Activated naive CD4-positive, alpha-beta T cell treated with anti-CD3 and anti-CD28 coated beads, Interleukin-2, amount 10 ng/mL, durations not matched to agents 7 days and 5 days (primary cell): ENCODE measurements at regions not wholly inside any gene's neighbourhood (a gene's known extent, or its start where the extent isn't known, plus 50 kb on each side); places are given as distances from the start of the nearest gene placed in this dataset.

Experiments used
- CTCF ChIA-PET: fragments of 350-600 bp; sonication (Branson Sonifier 250); formaldehyde crosslinking; loops from one replicate; lab custom pipeline; 2021; ENCODE audit warnings: antibody characterized with exemption; lab: Charles Lee
- DNase-seq: peaks from one replicate; pipeline ENCODE4 v3.0.0-alpha.2; 2020
- H3K27ac Mint-ChIP-seq: one replicate; pipeline ENCODE4 v1.8.0; 2021; ENCODE audit warnings: mild to moderate bottlenecking, moderate library complexity, mixed read lengths
- H3K27me3 Mint-ChIP-seq: one replicate; pipeline ENCODE4 v1.8.0; 2021; ENCODE audit warnings: mild to moderate bottlenecking, mixed read lengths
- H3K36me3 Mint-ChIP-seq: one replicate; pipeline ENCODE4 v1.8.0; 2021; ENCODE audit warnings: mixed read lengths
- H3K4me1 Mint-ChIP-seq: one replicate; pipeline ENCODE4 v1.8.0; 2021; ENCODE audit warnings: mixed read lengths
- H3K4me3 Mint-ChIP-seq: one replicate; pipeline ENCODE4 v1.8.0; 2021; ENCODE audit warnings: mild to moderate bottlenecking, moderate library complexity, mixed read lengths
- H3K9me3 Mint-ChIP-seq: one replicate; pipeline ENCODE4 v1.8.0; 2021; ENCODE audit warnings: mixed read lengths

- Mint-ChIP-seq H3K36me3 (no peaks in the 10 kb centered on the region), H3K4me1 (no peaks in the 10 kb centered on the region), H3K27me3 (no peaks in the 10 kb centered on the region), H3K27ac (no peak overlapping the region), H3K9me3 (no peaks in the 10 kb centered on the region), H3K4me3 (no peak overlapping the region)
- CTCF ChIA-PET = no interaction called here
- DNase-seq = no peak
Measured at GRCh38 chr4:165709516-165709915, 163.5 kb upstream of the TLL1 start.

- H3K4me3 Mint-ChIP-seq = no peak overlapping the region
Measured at GRCh38 chr4:165709973-165710526, 163.0 kb upstream of the TLL1 start.

GRCh38 chr4:165711436-165711835 lies 161.6 kb upstream of the TLL1 start:
- CTCF ChIA-PET = no interaction called here
- no peaks in the 10 kb centered on the region for H3K27me3 Mint-ChIP-seq

More at GRCh38 chr4:165709973-165710526, 163.0 kb upstream of the TLL1 start:
- H3K27ac Mint-ChIP-seq = no peak overlapping the region
- H3K27me3 Mint-ChIP-seq = no peaks in the 10 kb centered on the region
- no peaks in the 10 kb centered on the region for H3K36me3 Mint-ChIP-seq
- H3K4me1 Mint-ChIP-seq = no peaks in the 10 kb centered on the region
- H3K9me3 Mint-ChIP-seq = no peaks in the 10 kb centered on the region
- CTCF ChIA-PET = no interaction called here
- no peak for DNase-seq

GRCh38 chr4:165711912-165712311 lies 161.1 kb upstream of the TLL1 start:
- CTCF ChIA-PET = no interaction called here
- no peak overlapping the region for H3K27ac Mint-ChIP-seq

More at GRCh38 chr4:165711436-165711835, 161.6 kb upstream of the TLL1 start:
- no peaks in the 10 kb centered on the region for H3K4me1 Mint-ChIP-seq
- DNase-seq = no peak
- H3K36me3 Mint-ChIP-seq = no peaks in the 10 kb centered on the region
- H3K27ac Mint-ChIP-seq = no peak overlapping the region
- no peak overlapping the region for H3K4me3 Mint-ChIP-seq
- no peaks in the 10 kb centered on the region for H3K9me3 Mint-ChIP-seq

GRCh38 chr4:165714650-165715049 lies 158.4 kb upstream of the TLL1 start:
- no peak overlapping the region for H3K4me3 Mint-ChIP-seq
- no peak overlapping the region for H3K27ac Mint-ChIP-seq
- CTCF ChIA-PET = interaction anchor here (0.7 kb wide), 1 partner anchor 206 kb away, joined by 3 read pairs; no protein-coding TSS in a partner anchor
- H3K4me1 Mint-ChIP-seq = no peaks in the 10 kb centered on the region
- no peaks in the 10 kb centered on the region for H3K9me3 Mint-ChIP-seq
- no peaks in the 10 kb centered on the region for H3K27me3 Mint-ChIP-seq
- H3K36me3 Mint-ChIP-seq = no peaks in the 10 kb centered on the region
- DNase-seq = no peak

More at GRCh38 chr4:165711912-165712311, 161.1 kb upstream of the TLL1 start:
- no peaks in the 10 kb centered on the region for H3K27me3 Mint-ChIP-seq
- no peaks in the 10 kb centered on the region for H3K36me3 Mint-ChIP-seq
- H3K4me3 Mint-ChIP-seq = no peak overlapping the region
- H3K4me1 Mint-ChIP-seq = no peaks in the 10 kb centered on the region
- no peak for DNase-seq
- H3K9me3 Mint-ChIP-seq = no peaks in the 10 kb centered on the region

- Mint-ChIP-seq H3K4me1 (no peaks in the 10 kb centered on the region), H3K4me3 (no peak overlapping the region), H3K27me3 (no peaks in the 10 kb centered on the region), H3K36me3 (no peaks in the 10 kb centered on the region), H3K9me3 (no peaks in the 10 kb centered on the region), H3K27ac (no peak overlapping the region)
- DNase-seq = no peak
- CTCF ChIA-PET = interaction anchor here (0.7 kb wide), 1 partner anchor 207 kb away, joined by 3 read pairs; no protein-coding TSS in a partner anchor
Measured at GRCh38 chr4:165715211-165715610, 157.8 kb upstream of the TLL1 start.

- Mint-ChIP-seq H3K4me1 (no peaks in the 10 kb centered on the region), H3K27me3 (no peaks in the 10 kb centered on the region), H3K9me3 (no peaks in the 10 kb centered on the region), H3K4me3 (no peak overlapping the region), H3K27ac (no peak overlapping the region), H3K36me3 (no peaks in the 10 kb centered on the region)
- CTCF ChIA-PET = no interaction called here
- no peak for DNase-seq
Measured at GRCh38 chr4:165715989-165716388, 157.0 kb upstream of the TLL1 start.

GRCh38 chr4:165716472-165716871 lies 156.6 kb upstream of the TLL1 start:
- CTCF ChIA-PET = no interaction called here
- H3K27ac Mint-ChIP-seq = no peak overlapping the region
- H3K27me3 Mint-ChIP-seq = no peaks in the 10 kb centered on the region
- no peaks in the 10 kb centered on the region for H3K36me3 Mint-ChIP-seq
- no peak for DNase-seq
- H3K4me3 Mint-ChIP-seq = no peak overlapping the region
- no peaks in the 10 kb centered on the region for H3K4me1 Mint-ChIP-seq
- no peaks in the 10 kb centered on the region for H3K9me3 Mint-ChIP-seq

GRCh38 chr4:165718660-165719059 lies 154.4 kb upstream of the TLL1 start:
- Mint-ChIP-seq H3K36me3 (no peaks in the 10 kb centered on the region), H3K9me3 (no peaks in the 10 kb centered on the region)

GRCh38 chr4:165720411-165721082 lies 152.5 kb upstream of the TLL1 start:
- no peaks in the 10 kb centered on the region for H3K27me3 Mint-ChIP-seq
- H3K4me1 Mint-ChIP-seq = no peaks in the 10 kb centered on the region
- H3K27ac Mint-ChIP-seq = no peak overlapping the region
- no peak for DNase-seq
- CTCF ChIA-PET = no interaction called here
- H3K36me3 Mint-ChIP-seq = no peaks in the 10 kb centered on the region
- H3K4me3 Mint-ChIP-seq = no peak overlapping the region
- no peaks in the 10 kb centered on the region for H3K9me3 Mint-ChIP-seq

More at GRCh38 chr4:165718660-165719059, 154.4 kb upstream of the TLL1 start:
- Mint-ChIP-seq H3K27me3 (no peaks in the 10 kb centered on the region), H3K4me3 (no peak overlapping the region), H3K4me1 (no peaks in the 10 kb centered on the region), H3K27ac (no peak overlapping the region)
- DNase-seq = no peak
- CTCF ChIA-PET = no interaction called here

- Mint-ChIP-seq H3K36me3 (no peaks in the 10 kb centered on the region), H3K4me1 (no peaks in the 10 kb centered on the region), H3K27me3 (no peaks in the 10 kb centered on the region), H3K9me3 (no peaks in the 10 kb centered on the region), H3K4me3 (no peak overlapping the region), H3K27ac (no peak overlapping the region)
- no peak for DNase-seq
- CTCF ChIA-PET = no interaction called here
Measured at GRCh38 chr4:165721815-165722214, 151.2 kb upstream of the TLL1 start.

- CTCF ChIA-PET = no interaction called here
- Mint-ChIP-seq H3K9me3 (no peaks in the 10 kb centered on the region), H3K4me3 (no peak overlapping the region), H3K27ac (no peak overlapping the region), H3K36me3 (no peaks in the 10 kb centered on the region), H3K27me3 (no peaks in the 10 kb centered on the region), H3K4me1 (no peaks in the 10 kb centered on the region)
- no peak for DNase-seq
Measured at GRCh38 chr4:165723051-165723795, 149.8 kb upstream of the TLL1 start.

GRCh38 chr4:165724786-165725185 lies 148.3 kb upstream of the TLL1 start:
- H3K9me3 Mint-ChIP-seq = no peaks in the 10 kb centered on the region
- no peaks in the 10 kb centered on the region for H3K4me1 Mint-ChIP-seq
- no peak overlapping the region for H3K4me3 Mint-ChIP-seq
- no peaks in the 10 kb centered on the region for H3K27me3 Mint-ChIP-seq
- CTCF ChIA-PET = no interaction called here
- no peak overlapping the region for H3K27ac Mint-ChIP-seq
- H3K36me3 Mint-ChIP-seq = no peaks in the 10 kb centered on the region
- no peak for DNase-seq

- Mint-ChIP-seq H3K27ac (no peak overlapping the region), H3K27me3 (no peaks in the 10 kb centered on the region), H3K9me3 (no peaks in the 10 kb centered on the region), H3K36me3 (no peaks in the 10 kb centered on the region), H3K4me3 (no peak overlapping the region), H3K4me1 (no peaks in the 10 kb centered on the region)
- CTCF ChIA-PET = no interaction called here
- DNase-seq = no peak
Measured at GRCh38 chr4:165725352-165725751, 147.7 kb upstream of the TLL1 start.

GRCh38 chr4:165726831-165727230 lies 146.2 kb upstream of the TLL1 start:
- Mint-ChIP-seq H3K36me3 (no peaks in the 10 kb centered on the region), H3K9me3 (no peaks in the 10 kb centered on the region), H3K27ac (no peak overlapping the region), H3K4me1 (no peaks in the 10 kb centered on the region), H3K4me3 (no peak overlapping the region), H3K27me3 (no peaks in the 10 kb centered on the region)
- no peak for DNase-seq
- CTCF ChIA-PET = no interaction called here
